Uterus (tissue), 2 donors: ENCODE measurements at regions not wholly inside any gene's neighbourhood (a gene's known extent, or its start where the extent isn't known, plus 50 kb on each side); places are given as distances from the start of the nearest gene placed in this dataset.

Experiments
- CTCF ChIP-seq, 4 experiments: fragments of 200-600 bp in 2 of 4; fragments of 450-650 bp in 2 of 4; sonication (generic) in 2 of 4; IDR thresholded peaks; one replicate each; pipeline ENCODE4 v1.5.1; 2016 to 2019; ENCODE audit warnings: antibody characterized with exemption in 4 of 4, mild to moderate bottlenecking in 2 of 4, moderate library complexity in 1 of 4
- POLR2A ChIP-seq, 2 donors: fragments of 450-650 bp; IDR thresholded peaks; one replicate each; pipeline ENCODE4 v1.6.1; 2016; ENCODE audit warnings: antibody characterized with exemption in 2 of 2, mild to moderate bottlenecking in 1 of 2, moderate library complexity in 1 of 2

DNA sequence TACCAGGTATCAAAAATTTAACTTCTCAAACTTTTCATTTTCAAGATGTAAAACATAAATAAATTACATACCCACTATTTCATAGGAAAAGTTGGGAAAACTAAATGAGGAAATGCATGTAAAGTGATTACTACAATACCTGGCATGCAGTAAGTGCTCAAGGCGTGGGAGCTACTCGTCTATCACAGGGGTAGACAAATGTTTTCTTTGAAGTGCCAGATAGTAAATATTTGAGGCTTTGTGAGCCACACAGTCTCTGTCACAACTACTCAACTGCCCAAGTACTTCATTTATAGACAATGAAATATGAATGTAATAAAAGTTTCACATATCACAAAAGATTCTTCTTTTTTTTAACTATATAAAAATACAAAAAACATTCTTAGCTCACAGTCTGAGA is 96.4 kb upstream of the PCGF5 start:
- TF ChIP-seq CTCF (IDR thresholded peaks at IDR 0.05) (no peak), POLR2A (IDR thresholded peaks at IDR 0.05) (no peak)
